GM19328 (cell line): ENCODE measurements at regions not wholly inside any gene's neighbourhood (a gene's known extent, or its start where the extent isn't known, plus 50 kb on each side); places are given as distances from the start of the nearest gene placed in this dataset.

Source experiments
- ATAC-seq: cut with Tn5 transposase; IDR thresholded peaks from one replicate; pipeline ENCODE4 v1.9.1; 2021; ENCODE audit warnings: mild to moderate bottlenecking, moderate library complexity; ENCODE audit not compliant: unreplicated experiment

GRCh38 chr4:170657761-170658160 lies 568.0 kb upstream of the AADAT start:
- ATAC-seq = no peak

- ATAC-seq = no peak
Observed at GRCh38 chr4:170656506-170656905, 566.8 kb upstream of the AADAT start.

DNA sequence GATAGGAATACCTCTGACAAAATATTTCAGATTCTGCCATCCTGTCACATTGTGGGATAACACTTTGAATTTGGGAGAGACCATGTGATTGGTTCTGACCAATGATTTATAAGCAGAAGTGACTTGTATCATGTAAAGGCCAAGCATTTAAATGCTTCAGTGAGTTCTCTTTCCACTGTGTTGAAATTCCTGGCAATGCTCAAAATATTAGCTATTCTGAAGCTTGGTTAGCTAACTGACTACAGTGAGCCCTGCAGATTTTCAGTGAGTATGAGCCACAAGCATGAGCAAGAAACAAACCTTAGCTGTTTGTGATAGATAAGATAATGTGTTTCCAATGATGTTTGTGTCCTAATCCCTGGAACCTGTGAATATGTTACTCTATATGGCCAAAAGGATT lies 562.8 kb upstream of the AADAT start:
- no peak for ATAC-seq

DNA sequence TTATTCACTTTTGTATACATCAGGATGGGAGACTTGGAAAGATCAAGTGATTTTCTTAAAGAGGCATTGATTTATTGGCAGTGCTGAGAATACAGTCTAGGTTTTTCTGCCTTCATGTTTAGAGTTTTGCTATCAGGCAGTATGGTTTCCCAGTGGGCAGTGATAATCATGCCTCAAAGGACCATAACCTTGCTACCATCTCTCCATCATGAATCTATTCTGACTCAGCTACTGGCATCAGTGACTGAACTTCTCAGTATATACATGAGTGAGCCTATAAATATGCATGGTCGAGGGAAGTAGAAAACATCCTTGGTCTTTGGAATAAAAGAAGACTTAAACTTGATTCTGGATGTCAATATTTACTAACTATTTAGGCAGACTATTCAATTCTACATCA lies 562.0 kb upstream of the AADAT start:
- no peak for ATAC-seq

GRCh38 chr4:170627418-170627817 lies 537.7 kb upstream of the AADAT start:
- no peak for ATAC-seq

DNA sequence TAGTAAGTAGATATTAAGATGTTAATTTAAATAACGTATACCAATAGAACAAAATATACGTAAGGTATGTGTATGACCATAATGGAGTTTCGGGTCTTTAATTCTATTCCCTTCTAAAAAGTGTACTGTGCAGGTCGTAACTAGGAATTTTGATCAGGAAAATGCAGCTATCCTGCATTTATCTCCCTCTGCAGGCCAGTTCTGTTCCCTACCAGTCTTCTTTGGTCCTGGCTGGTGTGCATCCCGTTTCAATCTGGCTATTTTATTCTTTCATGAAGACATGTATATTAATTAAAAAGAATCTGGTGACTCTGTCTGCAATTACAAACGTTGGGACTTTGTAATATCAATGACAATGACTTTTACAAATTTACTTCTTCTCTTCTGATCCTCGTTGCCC lies 534.1 kb upstream of the AADAT start:
- ATAC-seq = no peak

DNA sequence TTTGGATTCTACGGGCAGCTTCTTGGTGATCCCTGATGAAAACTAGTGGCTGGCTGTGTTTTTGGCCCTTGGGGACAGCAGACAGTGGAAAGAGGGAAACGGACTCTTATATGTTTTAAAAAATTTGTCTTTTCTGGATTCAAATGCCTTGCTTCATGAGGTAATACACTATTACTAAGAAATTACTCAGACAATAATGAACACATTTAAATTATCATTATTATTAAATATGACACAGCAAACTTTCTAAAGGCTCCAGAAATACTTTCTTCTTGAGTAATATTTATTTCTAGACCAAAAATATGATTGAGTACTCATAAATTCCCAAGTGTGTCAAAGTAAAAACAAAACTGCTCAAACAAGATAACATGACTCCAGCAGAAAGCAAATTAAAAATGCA lies 520.7 kb upstream of the AADAT start:
- no peak for ATAC-seq

GRCh38 chr4:170599894-170600293 lies 510.1 kb upstream of the AADAT start:
- ATAC-seq = no peak

- no peak for ATAC-seq
Observed at GRCh38 chr4:170591076-170591475, 501.3 kb upstream of the AADAT start.

- ATAC-seq = peak; percentile 96
Observed at GRCh38 chr4:170589597-170590191, 499.9 kb upstream of the AADAT start.

GRCh38 chr4:170581969-170582368 lies 492.2 kb upstream of the AADAT start:
- no peak for ATAC-seq

GRCh38 chr4:170581322-170581721 lies 491.6 kb upstream of the AADAT start:
- ATAC-seq = no peak

GRCh38 chr4:170580651-170581050 lies 490.9 kb upstream of the AADAT start:
- no peak for ATAC-seq

DNA sequence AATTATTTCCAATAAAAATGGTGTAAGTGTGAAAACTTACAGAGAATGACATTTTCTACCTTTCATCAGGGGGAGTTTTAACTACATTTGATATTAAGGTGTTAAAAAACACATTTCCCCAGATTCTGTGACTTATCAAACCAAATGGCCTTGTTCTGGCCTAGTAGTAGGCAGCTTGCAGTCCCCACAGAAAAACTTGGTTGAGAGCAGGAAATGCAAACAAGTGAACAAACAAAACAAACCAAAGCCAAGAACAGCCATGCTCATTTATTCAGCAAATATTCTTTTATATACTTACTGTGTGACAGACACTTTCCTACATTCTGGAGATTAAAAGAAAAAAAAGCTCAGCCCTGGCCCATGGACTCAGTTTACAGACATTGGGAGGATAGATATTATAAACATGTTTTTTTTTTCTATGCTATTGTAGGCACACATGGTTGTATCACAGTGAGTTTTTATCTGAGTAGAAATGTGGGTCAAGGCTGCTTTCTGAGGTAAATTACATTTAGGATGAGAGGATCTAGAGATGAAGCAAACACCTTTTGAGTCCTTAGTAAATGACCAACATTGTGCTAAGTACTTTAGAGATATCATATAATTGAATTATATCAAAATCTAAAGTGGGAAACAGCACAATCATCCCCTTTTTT lies 449.2 kb upstream of the AADAT start:
- no peak for ATAC-seq

- no peak for ATAC-seq
Observed at GRCh38 chr4:170529748-170530722, 440.3 kb upstream of the AADAT start.

DNA sequence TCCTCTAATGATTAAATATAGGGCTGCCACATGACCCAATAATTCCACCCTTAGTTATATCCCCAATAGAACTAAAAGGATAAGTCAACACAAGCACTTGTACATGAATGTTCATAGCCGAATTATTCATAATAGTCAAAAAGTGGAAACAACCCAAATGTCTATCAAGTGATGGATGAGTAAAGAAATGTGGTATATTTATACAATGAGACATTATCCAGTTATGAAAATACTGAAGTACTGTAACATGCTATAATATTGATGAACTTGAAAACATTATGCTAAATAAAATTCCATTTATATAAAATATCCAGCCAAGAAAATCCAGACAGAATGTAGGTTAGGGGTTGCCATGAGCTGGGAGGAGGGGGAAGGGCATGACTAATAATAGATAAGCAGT lies 436.7 kb upstream of the AADAT start:
- ATAC-seq = no peak

- no peak for ATAC-seq
Observed at GRCh38 chr4:170522427-170522970, 432.7 kb upstream of the AADAT start.

- no peak for ATAC-seq
Observed at GRCh38 chr4:170497689-170498088, 407.9 kb upstream of the AADAT start.

GRCh38 chr4:170497112-170497511 lies 407.4 kb upstream of the AADAT start:
- ATAC-seq = no peak

GRCh38 chr4:170491981-170492380 lies 402.2 kb upstream of the AADAT start:
- no peak for ATAC-seq

- no peak for ATAC-seq
Observed at GRCh38 chr4:170476351-170476750, 386.6 kb upstream of the AADAT start.

GRCh38 chr4:170465429-170465828 lies 375.7 kb upstream of the AADAT start:
- no peak for ATAC-seq
